HG02938 (cell line): ENCODE measurements at regions not wholly inside any gene's neighbourhood (a gene's known extent, or its start where the extent isn't known, plus 50 kb on each side); places are given as distances from the start of the nearest gene placed in this dataset.

Source experiments
- ATAC-seq: cut with Tn5 transposase; IDR thresholded peaks from one replicate; pipeline ENCODE4 v1.9.1; 2021; ENCODE audit warnings: mild to moderate bottlenecking, moderate library complexity; ENCODE audit not compliant: unreplicated experiment

- ATAC-seq = no peak
These were observed 146.1 kb downstream of the SMAD6 start for GRCh38 chr15:66848116-66848515.

GRCh38 chr15:66848686-66849392 lies 146.8 kb downstream of the SMAD6 start:
- no peak for ATAC-seq

- no peak for ATAC-seq
These were observed 147.3 kb downstream of the SMAD6 start for GRCh38 chr15:66849393-66849745.

- ATAC-seq = no peak
These were observed 147.7 kb downstream of the SMAD6 start for GRCh38 chr15:66849746-66850077.

- ATAC-seq = no peak
These were observed 148.3 kb downstream of the SMAD6 start for GRCh38 chr15:66850078-66850991.

- ATAC-seq = no peak
These were observed 148.9 kb downstream of the SMAD6 start for GRCh38 chr15:66850996-66851310.

GRCh38 chr15:66851311-66852063 lies 149.5 kb downstream of the SMAD6 start:
- ATAC-seq = no peak

- no peak for ATAC-seq
These were observed 150.2 kb downstream of the SMAD6 start for GRCh38 chr15:66852064-66852905.

GRCh38 chr15:66854012-66854965 lies 152.3 kb downstream of the SMAD6 start:
- no peak for ATAC-seq

- ATAC-seq = no peak
These were observed 153.0 kb downstream of the SMAD6 start for GRCh38 chr15:66855041-66855440.

- ATAC-seq = no peak
These were observed 155.7 kb downstream of the SMAD6 start for GRCh38 chr15:66857694-66858093.

GRCh38 chr15:66858423-66859207 lies 156.6 kb downstream of the SMAD6 start:
- no peak for ATAC-seq

GRCh38 chr15:66859688-66860253 lies 157.7 kb downstream of the SMAD6 start:
- no peak for ATAC-seq

- no peak for ATAC-seq
These were observed 158.8 kb downstream of the SMAD6 start for GRCh38 chr15:66860844-66861243.

GRCh38 chr15:66862111-66862939 lies 160.3 kb downstream of the SMAD6 start:
- no peak for ATAC-seq

- ATAC-seq = no peak
These were observed 160.9 kb downstream of the SMAD6 start for GRCh38 chr15:66862940-66863335.

GRCh38 chr15:66863390-66864085 lies 161.5 kb downstream of the SMAD6 start:
- ATAC-seq = no peak
